ENCODE measurements at regions not wholly inside any gene's neighbourhood (a gene's known extent, or its start where the extent isn't known, plus 50 kb on each side); places are given as distances from the start of the nearest gene placed in this dataset.

- no peaks in the 10 kb centered on the region for H3K4me1 ChIP-seq
- H3K27ac ChIP-seq: no peak overlapping the region
- no peaks in the 10 kb centered on the region for H3K9me3 ChIP-seq
- H3K27me3 ChIP-seq: peaks cover 17% of the 10 kb centered on the region
- no peak for DNase-seq (ENCODE audit: low spot score in 2 of 2)
- H3K36me3 ChIP-seq: no peaks in the 10 kb centered on the region
- TF ChIP-seq CTCF (IDR thresholded peaks at IDR 0.05) (no peak), EP300 (IDR thresholded peaks at IDR 0.05) (no peak), POLR2A (IDR thresholded peaks at IDR 0.05) (no peak), POLR2AphosphoS5 (IDR thresholded peaks at IDR 0.05) (no peak)
- 75% methylated on average over 4 of the region's 4 CpGs for WGBS
- no peak overlapping the region for H3K4me3 ChIP-seq
Measured at GRCh38 chr20:1712634-1713624, 55.4 kb upstream of the SIRPG start.

GRCh38 chr20:1711826-1712601, 54.4 kb upstream of the SIRPG start:
- TF ChIP-seq EP300 (IDR thresholded peaks at IDR 0.05) (no peak), POLR2AphosphoS5 (IDR thresholded peaks at IDR 0.05) (no peak), CTCF (IDR thresholded peaks at IDR 0.05) (no peak), POLR2A (IDR thresholded peaks at IDR 0.05) (no peak)
- Histone ChIP-seq H3K27me3 (peaks cover 17% of the 10 kb centered on the region), H3K4me1 (no peaks in the 10 kb centered on the region), H3K27ac (no peak overlapping the region), H3K9me3 (no peaks in the 10 kb centered on the region), H3K4me3 (no peak overlapping the region), H3K36me3 (no peaks in the 10 kb centered on the region)
- WGBS: 92% methylated on average over 13 of the region's 14 CpGs
- DNase-seq (ENCODE audit: low spot score in 2 of 2): no peak

- 96% methylated on average over 11 of the region's 11 CpGs for WGBS
- H3K27me3 ChIP-seq: peaks cover 20% of the 10 kb centered on the region
- no peak overlapping the region for H3K4me3 ChIP-seq
- H3K9me3 ChIP-seq: no peaks in the 10 kb centered on the region
- no peaks in the 10 kb centered on the region for H3K36me3 ChIP-seq
- DNase-seq (ENCODE audit: low spot score in 2 of 2): no peak
- no peaks in the 10 kb centered on the region for H3K4me1 ChIP-seq
- H3K27ac ChIP-seq: no peak overlapping the region
- TF ChIP-seq EP300 (IDR thresholded peaks at IDR 0.05) (no peak), POLR2AphosphoS5 (IDR thresholded peaks at IDR 0.05) (no peak), POLR2A (IDR thresholded peaks at IDR 0.05) (no peak), CTCF (IDR thresholded peaks at IDR 0.05) (no peak)
Measured at GRCh38 chr20:1711266-1711665, 53.7 kb upstream of the SIRPG start.

- Histone ChIP-seq H3K36me3 (no peaks in the 10 kb centered on the region), H3K4me1 (no peaks in the 10 kb centered on the region), H3K27me3 (peaks cover 22% of the 10 kb centered on the region), H3K27ac (no peak overlapping the region), H3K9me3 (no peaks in the 10 kb centered on the region), H3K4me3 (no peak overlapping the region)
- TF ChIP-seq POLR2A (IDR thresholded peaks at IDR 0.05) (no peak), POLR2AphosphoS5 (IDR thresholded peaks at IDR 0.05) (no peak), CTCF (IDR thresholded peaks at IDR 0.05) (no peak), EP300 (IDR thresholded peaks at IDR 0.05) (no peak)
- WGBS: 79% methylated on average over 7 of the region's 7 CpGs
- no peak for DNase-seq (ENCODE audit: low spot score in 2 of 2)
Measured at GRCh38 chr20:1710484-1710883, 52.9 kb upstream of the SIRPG start.
